MM.1S (cell line): ENCODE measurements at regions not wholly inside any gene's neighbourhood (a gene's known extent, or its start where the extent isn't known, plus 50 kb on each side); places are given as distances from the start of the nearest gene placed in this dataset.
"Not testable (repeated sequence)": the region's sequence is repeated elsewhere in the genome, so short reads cannot be mapped to it uniquely, and the experiment has no call there.

Source experiments
- DNase-seq: peaks from one replicate; pipeline ENCODE4 v3.0.0-alpha.2; 2015
- H2AFZ ChIP-seq: fragments of 300-600 bp; sonication (generic); 2 replicates; pipeline ENCODE4 v1.6.0; 2016; ENCODE audit warnings: antibody characterized with exemption, low read length
- H3F3A ChIP-seq: fragments of 300-600 bp; sonication (generic); 2 replicates; pipeline ENCODE4 v1.6.1; 2016; ENCODE audit warnings: mild to moderate bottlenecking, antibody characterized with exemption, low read length, moderate library complexity, mixed read lengths; ENCODE audit not compliant: insufficient read depth
- H3K27ac ChIP-seq: fragments of 300-600 bp; sonication (generic); 2 replicates; pipeline ENCODE4 v1.5.1; 2016; ENCODE audit warnings: mild to moderate bottlenecking, low read length
- H3K27me3 ChIP-seq: fragments of 300-600 bp; sonication (generic); replicated peaks from 2 replicates; pipeline ENCODE4 v1.6.0; 2016; ENCODE audit warnings: low read length; ENCODE audit not compliant: insufficient read depth
- H3K36me3 ChIP-seq: fragments of 300-600 bp; sonication (generic); replicated peaks from 2 replicates; pipeline ENCODE4 v1.6.1; 2016; ENCODE audit warnings: mild to moderate bottlenecking, low read length, mixed read lengths; ENCODE audit not compliant: insufficient read depth
- H3K4me1 ChIP-seq: fragments of 300-600 bp; sonication (generic); 2 replicates; pipeline ENCODE4 v1.6.1; 2016; ENCODE audit warnings: low read length, mixed read lengths
- H3K4me2 ChIP-seq: fragments of 300-600 bp; sonication (generic); 2 replicates; pipeline ENCODE4 v1.6.0; 2016; ENCODE audit warnings: low read depth, low read length
- H3K4me3 ChIP-seq: fragments of 300-600 bp; sonication (generic); 2 replicates; pipeline ENCODE4 v1.5.1; 2016; ENCODE audit warnings: low read length, mixed read lengths
- H3K79me2 ChIP-seq: fragments of 300-600 bp; sonication (generic); 2 replicates; pipeline ENCODE4 v1.6.1; 2016; ENCODE audit warnings: mixed run types, low read length, mixed read lengths
- H3K9ac ChIP-seq: fragments of 300-600 bp; sonication (generic); 2 replicates; pipeline ENCODE4 v1.6.1; 2016; ENCODE audit warnings: low read length, mixed read lengths
- H3K9me2 ChIP-seq: fragments of 300-600 bp; sonication (generic); replicated peaks from 2 replicates; pipeline ENCODE4 v1.6.1; 2016; ENCODE audit warnings: mild to moderate bottlenecking, low read length, mixed read lengths; ENCODE audit not compliant: insufficient read depth
- H3K9me3 ChIP-seq: fragments of 300-600 bp; sonication (generic); replicated peaks from 2 replicates; pipeline ENCODE4 v1.6.1; 2016; ENCODE audit warnings: mild to moderate bottlenecking, low read length, mixed read lengths; ENCODE audit not compliant: insufficient read depth
- H4K20me1 ChIP-seq: fragments of 300-600 bp; sonication (generic); 2 replicates; pipeline ENCODE4 v1.6.1; 2016; ENCODE audit warnings: mild to moderate bottlenecking, low read length, moderate library complexity, mixed read lengths; ENCODE audit not compliant: insufficient read depth
- EZH2 ChIP-seq: fragments of 300-600 bp; sonication (generic); optimal IDR thresholded peaks from 2 replicates; pipeline ENCODE3; 2017; ENCODE audit warnings: low read depth, mild to moderate bottlenecking, antibody characterized with exemption, low read length, mixed read lengths
- EZH2phosphoT487 ChIP-seq: fragments of 300-600 bp; sonication (generic); IDR thresholded peaks from 2 replicates; pipeline ENCODE4 v1.6.1; 2018; ENCODE audit warnings: antibody characterized with exemption, low read length
- TF ChIP-seq, protein P1 (sequence below): fragments of 300-600 bp; sonication (generic); IDR thresholded peaks from 2 replicates; pipeline ENCODE4 v1.5.1; 2016; ENCODE audit warnings: antibody characterized with exemption, low read length, mixed read lengths

DNA sequence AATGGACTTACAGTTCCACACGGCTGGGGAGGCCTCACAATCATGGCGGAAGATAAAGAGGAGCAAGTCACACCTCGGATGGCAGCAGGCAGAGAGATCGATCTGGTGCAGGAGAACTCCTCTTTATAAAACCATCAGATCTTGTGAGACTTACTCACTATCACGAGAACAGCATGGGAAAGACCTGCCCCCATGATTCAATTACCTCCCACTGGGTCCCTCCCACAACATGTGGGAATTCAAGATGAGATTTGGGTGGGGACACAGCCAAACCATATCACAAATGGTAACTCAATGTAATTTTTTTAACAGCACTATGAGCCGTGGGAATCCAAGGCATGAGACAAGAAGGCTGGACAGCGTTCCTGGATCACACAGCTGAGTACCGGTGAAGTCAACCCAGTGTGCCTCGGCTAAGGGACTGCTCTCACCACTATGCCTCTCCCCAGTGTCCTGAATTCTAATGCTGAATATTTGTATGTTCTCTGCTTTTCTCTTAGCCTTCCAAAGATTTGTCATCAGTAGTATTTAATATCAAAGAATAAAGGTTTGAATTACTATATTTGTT is 84.3 kb downstream of the IRS2 start:
- H3K4me2 ChIP-seq, result not testable (repeated sequence)

DNA sequence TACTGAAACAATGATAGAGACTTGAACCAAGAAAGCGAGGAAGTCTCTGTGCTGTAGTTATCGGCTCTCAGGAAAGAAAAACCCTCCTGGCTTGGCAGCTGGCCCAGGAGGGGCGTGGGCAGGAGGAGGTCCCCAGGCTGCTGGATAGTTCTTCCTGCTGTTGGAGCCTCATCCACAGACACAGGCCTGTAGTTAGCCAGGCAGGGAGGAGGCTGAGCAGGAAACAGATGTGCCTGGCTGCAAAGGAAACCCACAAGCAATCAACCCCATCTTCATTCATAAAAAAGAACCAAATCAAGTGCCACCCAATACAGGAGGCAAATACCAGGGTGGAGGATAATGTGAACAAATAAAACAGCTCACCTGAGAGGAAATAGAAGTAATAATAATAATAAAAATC is 86.2 kb downstream of the IRS2 start:
- no peak overlapping the region for H2AFZ ChIP-seq

More for the DNA sequence above, 84.3 kb downstream of the IRS2 start:
- not testable (repeated sequence) for H3K27me3 ChIP-seq, H2AFZ ChIP-seq, H3K4me1 ChIP-seq, H3K9me3 ChIP-seq, H3K4me3 ChIP-seq, H3F3A ChIP-seq, H3K27ac ChIP-seq, H3K36me3 ChIP-seq, H3K9me2 ChIP-seq, DNase-seq, H3K9ac ChIP-seq, H3K79me2 ChIP-seq, H4K20me1 ChIP-seq

DNA sequence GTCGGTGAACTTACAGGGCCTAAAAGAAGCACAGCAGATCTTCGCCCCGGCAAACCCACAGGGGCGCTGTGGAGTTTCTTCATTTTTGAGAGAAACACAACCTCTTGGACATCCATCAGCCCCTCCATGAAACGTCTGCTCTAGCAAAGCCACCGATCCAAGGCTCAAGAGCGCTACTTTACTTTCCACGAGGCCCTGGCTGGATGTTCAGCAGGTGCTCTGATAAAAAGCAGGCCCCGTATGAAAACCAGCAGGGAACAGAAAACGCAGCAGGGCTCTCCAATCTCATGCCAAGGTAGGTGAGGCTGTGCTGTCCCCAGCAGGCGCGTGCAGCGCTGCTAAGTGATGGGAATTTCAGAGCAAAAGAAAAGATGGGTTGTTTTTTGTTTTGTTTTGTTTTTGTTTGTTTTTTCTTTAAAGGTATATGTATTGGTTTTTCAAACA is 86.7 kb downstream of the IRS2 start:
- no peaks in the 10 kb centered on the region for H3K36me3 ChIP-seq
- no peak overlapping the region for H3K27ac ChIP-seq
- no peaks in the 10 kb centered on the region for H3K9me2 ChIP-seq
- no peaks in the 10 kb centered on the region for H3K9me3 ChIP-seq
- H2AFZ ChIP-seq, result no peak overlapping the region
- no peak for TF ChIP-seq EZH2phosphoT487
- no peak for TF ChIP-seq EZH2
- TF ChIP-seq, protein P1, sequence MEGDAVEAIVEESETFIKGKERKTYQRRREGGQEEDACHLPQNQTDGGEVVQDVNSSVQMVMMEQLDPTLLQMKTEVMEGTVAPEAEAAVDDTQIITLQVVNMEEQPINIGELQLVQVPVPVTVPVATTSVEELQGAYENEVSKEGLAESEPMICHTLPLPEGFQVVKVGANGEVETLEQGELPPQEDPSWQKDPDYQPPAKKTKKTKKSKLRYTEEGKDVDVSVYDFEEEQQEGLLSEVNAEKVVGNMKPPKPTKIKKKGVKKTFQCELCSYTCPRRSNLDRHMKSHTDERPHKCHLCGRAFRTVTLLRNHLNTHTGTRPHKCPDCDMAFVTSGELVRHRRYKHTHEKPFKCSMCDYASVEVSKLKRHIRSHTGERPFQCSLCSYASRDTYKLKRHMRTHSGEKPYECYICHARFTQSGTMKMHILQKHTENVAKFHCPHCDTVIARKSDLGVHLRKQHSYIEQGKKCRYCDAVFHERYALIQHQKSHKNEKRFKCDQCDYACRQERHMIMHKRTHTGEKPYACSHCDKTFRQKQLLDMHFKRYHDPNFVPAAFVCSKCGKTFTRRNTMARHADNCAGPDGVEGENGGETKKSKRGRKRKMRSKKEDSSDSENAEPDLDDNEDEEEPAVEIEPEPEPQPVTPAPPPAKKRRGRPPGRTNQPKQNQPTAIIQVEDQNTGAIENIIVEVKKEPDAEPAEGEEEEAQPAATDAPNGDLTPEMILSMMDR, result no peak
- H3K4me2 ChIP-seq, result no peak overlapping the region
- no peaks in the 10 kb centered on the region for H3K79me2 ChIP-seq
- H3K9ac ChIP-seq, result no peak overlapping the region
- H4K20me1 ChIP-seq, result no peaks in the 10 kb centered on the region
- H3K4me3 ChIP-seq, result no peak overlapping the region
- H3K4me1 ChIP-seq, result no peaks in the 10 kb centered on the region
- H3K27me3 ChIP-seq, result no peaks in the 10 kb centered on the region
- no peak for DNase-seq
- no peaks in the 10 kb centered on the region for H3F3A ChIP-seq

More for the DNA sequence above, 86.2 kb downstream of the IRS2 start:
- Histone ChIP-seq H3K36me3 (no peaks in the 10 kb centered on the region), H4K20me1 (no peaks in the 10 kb centered on the region), H3F3A (no peaks in the 10 kb centered on the region), H3K9me2 (no peaks in the 10 kb centered on the region), H3K4me1 (no peaks in the 10 kb centered on the region), H3K4me3 (no peak overlapping the region), H3K9ac (no peak overlapping the region), H3K27ac (no peak overlapping the region), H3K27me3 (no peaks in the 10 kb centered on the region), H3K79me2 (no peaks in the 10 kb centered on the region), H3K9me3 (no peaks in the 10 kb centered on the region), H3K4me2 (no peak overlapping the region)
- DNase-seq, result no peak
- TF ChIP-seq, protein P1, result no peak
- TF ChIP-seq EZH2phosphoT487, result no peak
- no peak for TF ChIP-seq EZH2

DNA sequence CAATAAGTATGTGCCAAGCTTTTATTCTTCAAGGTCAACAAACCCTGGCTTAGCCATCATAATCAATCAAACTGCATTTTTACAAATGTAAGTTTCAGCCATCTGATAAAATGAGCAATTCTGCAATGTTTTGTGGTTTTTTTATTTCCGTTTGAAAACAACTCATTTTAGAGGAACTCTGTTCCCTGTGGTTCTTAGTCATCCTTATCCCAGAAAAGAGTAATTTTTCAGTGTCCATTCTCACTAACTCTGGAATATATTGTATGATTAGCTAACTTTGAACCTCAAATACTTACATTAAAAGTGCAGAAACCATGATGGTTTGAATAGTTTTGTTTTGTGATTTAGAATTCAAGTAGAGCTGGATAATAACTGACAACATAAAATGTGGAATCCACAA is 87.6 kb downstream of the IRS2 start:
- H3K27me3 ChIP-seq, result no peaks in the 10 kb centered on the region
- no peaks in the 10 kb centered on the region for H3K79me2 ChIP-seq
- H3K9me2 ChIP-seq, result no peaks in the 10 kb centered on the region
- H3K36me3 ChIP-seq, result no peaks in the 10 kb centered on the region
- H3K9ac ChIP-seq, result no peak overlapping the region
- no peak for DNase-seq
- H4K20me1 ChIP-seq, result no peaks in the 10 kb centered on the region
- H2AFZ ChIP-seq, result no peak overlapping the region
- TF ChIP-seq EZH2phosphoT487 (no peak), EZH2 (no peak)
- TF ChIP-seq, protein P1, result no peak
- no peaks in the 10 kb centered on the region for H3K9me3 ChIP-seq
- no peaks in the 10 kb centered on the region for H3F3A ChIP-seq
- no peak overlapping the region for H3K27ac ChIP-seq
- no peak overlapping the region for H3K4me3 ChIP-seq
- no peak overlapping the region for H3K4me2 ChIP-seq
- H3K4me1 ChIP-seq, result no peaks in the 10 kb centered on the region
